Esophagus muscularis mucosa (tissue), 4 donors: ENCODE measurements at regions not wholly inside any gene's neighbourhood (a gene's known extent, or its start where the extent isn't known, plus 50 kb on each side); places are given as distances from the start of the nearest gene placed in this dataset.

Source experiments
- EP300 ChIP-seq: sonication (generic); formaldehyde crosslinking; IDR thresholded peaks from one replicate; pipeline ENCODE4 v1.6.1; 2017; ENCODE audit warnings: antibody characterized with exemption
- POLR2A ChIP-seq: fragments of 450-650 bp; IDR thresholded peaks from one replicate; pipeline ENCODE4 v1.6.1; 2017; ENCODE audit warnings: antibody characterized with exemption, moderate library complexity, mild to moderate bottlenecking, low read depth
- POLR2AphosphoS5 ChIP-seq, 2 donors: sonication (generic); formaldehyde crosslinking; IDR thresholded peaks; one replicate each; pipeline ENCODE4 v1.6.1; 2017; ENCODE audit warnings: antibody characterized with exemption in 2 of 2
- TF ChIP-seq, protein P1 (sequence below), 3 experiments: fragments of 200-600 bp in 2 of 3; fragments of 450-650 bp in 1 of 3; sonication (generic) in 2 of 3; IDR thresholded peaks; one replicate each; pipeline ENCODE4 v1.5.1; 2017 to 2019; ENCODE audit warnings: antibody characterized with exemption in 3 of 3, mild to moderate bottlenecking in 2 of 3, moderate library complexity in 1 of 3

DNA sequence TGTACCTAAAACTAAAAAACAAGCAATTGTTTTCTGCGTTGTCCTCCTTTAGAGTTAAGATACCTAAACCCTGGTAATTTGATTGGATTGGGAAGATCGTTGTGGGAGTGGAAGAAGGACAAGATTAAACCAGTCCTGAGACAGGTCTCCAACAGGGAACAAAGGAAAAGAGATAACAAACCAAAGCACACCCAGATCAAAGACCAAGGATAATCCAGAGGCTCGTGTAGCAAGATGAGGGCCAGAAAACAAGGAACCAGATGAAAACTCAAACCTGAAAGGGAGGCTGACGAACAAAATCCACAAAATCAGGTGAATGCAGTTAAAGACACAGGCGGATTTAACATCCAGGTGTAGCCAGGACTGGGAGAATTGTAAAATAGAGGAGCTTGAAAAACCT lies 618.1 kb downstream of the SLCO4C1 start:
- TF ChIP-seq, protein P1, sequence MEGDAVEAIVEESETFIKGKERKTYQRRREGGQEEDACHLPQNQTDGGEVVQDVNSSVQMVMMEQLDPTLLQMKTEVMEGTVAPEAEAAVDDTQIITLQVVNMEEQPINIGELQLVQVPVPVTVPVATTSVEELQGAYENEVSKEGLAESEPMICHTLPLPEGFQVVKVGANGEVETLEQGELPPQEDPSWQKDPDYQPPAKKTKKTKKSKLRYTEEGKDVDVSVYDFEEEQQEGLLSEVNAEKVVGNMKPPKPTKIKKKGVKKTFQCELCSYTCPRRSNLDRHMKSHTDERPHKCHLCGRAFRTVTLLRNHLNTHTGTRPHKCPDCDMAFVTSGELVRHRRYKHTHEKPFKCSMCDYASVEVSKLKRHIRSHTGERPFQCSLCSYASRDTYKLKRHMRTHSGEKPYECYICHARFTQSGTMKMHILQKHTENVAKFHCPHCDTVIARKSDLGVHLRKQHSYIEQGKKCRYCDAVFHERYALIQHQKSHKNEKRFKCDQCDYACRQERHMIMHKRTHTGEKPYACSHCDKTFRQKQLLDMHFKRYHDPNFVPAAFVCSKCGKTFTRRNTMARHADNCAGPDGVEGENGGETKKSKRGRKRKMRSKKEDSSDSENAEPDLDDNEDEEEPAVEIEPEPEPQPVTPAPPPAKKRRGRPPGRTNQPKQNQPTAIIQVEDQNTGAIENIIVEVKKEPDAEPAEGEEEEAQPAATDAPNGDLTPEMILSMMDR (IDR thresholded peaks at IDR 0.05): no peak
- TF ChIP-seq POLR2A (no peak), POLR2AphosphoS5 (IDR thresholded peaks at IDR 0.05) (no peak), EP300 (no peak)
